Muscle of leg (tissue), 3 donors: ENCODE measurements at regions not wholly inside any gene's neighbourhood (a gene's known extent, or its start where the extent isn't known, plus 50 kb on each side); places are given as distances from the start of the nearest gene placed in this dataset.

Experiments
- DNase-seq: peaks from one replicate; pipeline ENCODE4 v3.0.0; 2013
- H3K27ac ChIP-seq: one replicate; pipeline ENCODE4 v1.5.1; 2013; ENCODE audit warnings: mild to moderate bottlenecking, low read length, control low read depth
- H3K27me3 ChIP-seq: one replicate; pipeline ENCODE4 v1.6.1; 2013; ENCODE audit warnings: low read length; ENCODE audit not compliant: control insufficient read depth, insufficient read depth
- H3K36me3 ChIP-seq: one replicate; pipeline ENCODE4 v1.6.1; 2013; ENCODE audit warnings: low read length; ENCODE audit not compliant: control insufficient read depth, insufficient read depth
- H3K4me1 ChIP-seq: one replicate; pipeline ENCODE4 v1.6.1; 2013; ENCODE audit warnings: low read length; ENCODE audit not compliant: control insufficient read depth, insufficient read depth
- H3K4me3 ChIP-seq: one replicate; pipeline ENCODE4 v1.5.1; 2013; ENCODE audit warnings: low read length, control low read depth
- H3K9me3 ChIP-seq: replicated peaks from 2 replicates; pipeline ENCODE4 v1.6.1; 2013; ENCODE audit warnings: low read depth, low read length; ENCODE audit not compliant: control insufficient read depth
- WGBS: methylation state at CpG from one replicate; pipeline ENCODE4 v1.1.5; 2013; ENCODE audit warnings: missing lambda C conversion rate; ENCODE audit not compliant: insufficient coverage; 5-methylcytosine and 5-hydroxymethylcytosine counted together

GRCh38 chr3:168878655-168879054 is 782.9 kb upstream of the GOLIM4 start:
- H3K4me1 ChIP-seq: no peaks in the 10 kb centered on the region
- H3K9me3 ChIP-seq: no peaks in the 10 kb centered on the region
- DNase-seq: no peak
- H3K27ac ChIP-seq: no peak overlapping the region
- WGBS: no CpG with 5 or more reads among the region's 1 CpG
- no peaks in the 10 kb centered on the region for H3K36me3 ChIP-seq
- no peaks in the 10 kb centered on the region for H3K27me3 ChIP-seq
- no peak overlapping the region for H3K4me3 ChIP-seq

GRCh38 chr3:168877899-168878298 is 782.2 kb upstream of the GOLIM4 start:
- WGBS: no CpG with 5 or more reads among the region's 1 CpG
- Histone ChIP-seq H3K9me3 (no peaks in the 10 kb centered on the region), H3K4me1 (no peaks in the 10 kb centered on the region), H3K36me3 (no peaks in the 10 kb centered on the region), H3K27me3 (no peaks in the 10 kb centered on the region), H3K4me3 (no peak overlapping the region), H3K27ac (no peak overlapping the region)
- no peak for DNase-seq

DNA sequence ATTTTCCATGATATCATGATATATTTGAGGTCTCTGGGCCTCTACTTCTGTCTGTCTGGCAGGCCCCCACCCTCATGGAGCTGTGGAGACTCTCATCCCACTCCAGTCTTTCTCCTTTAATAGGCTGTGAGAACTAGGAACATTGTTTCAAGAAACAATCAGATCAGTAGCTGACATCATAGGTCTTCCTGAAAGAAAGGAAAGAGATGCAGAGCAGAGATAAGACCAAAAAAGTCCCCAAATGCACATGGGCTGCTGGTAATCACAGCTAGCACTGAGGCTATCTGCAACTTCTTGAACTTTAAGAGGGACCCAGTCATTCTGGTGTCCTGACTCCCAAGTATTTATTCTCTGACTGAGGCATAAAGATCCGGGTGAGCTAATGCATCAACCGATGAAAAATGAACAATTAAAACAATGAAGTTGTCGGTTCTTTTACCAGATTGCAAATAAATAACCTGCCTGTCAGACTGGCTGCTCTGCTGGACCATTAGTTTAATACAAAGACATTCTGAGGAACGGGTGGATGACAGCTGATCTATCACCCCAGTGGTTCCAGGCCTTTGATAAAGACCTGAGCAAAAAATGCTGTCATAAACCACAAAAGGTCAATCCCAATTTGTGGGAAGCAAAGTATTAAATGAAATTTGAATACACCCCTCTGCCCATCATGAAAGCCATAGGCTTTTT is 780.8 kb upstream of the GOLIM4 start:
- no peaks in the 10 kb centered on the region for H3K36me3 ChIP-seq
- no peaks in the 10 kb centered on the region for H3K27me3 ChIP-seq
- DNase-seq: peak; percentile 18
- no peak overlapping the region for H3K4me3 ChIP-seq
- H3K4me1 ChIP-seq: no peaks in the 10 kb centered on the region
- 82% methylated on average over 3 of the region's 4 CpGs for WGBS
- H3K9me3 ChIP-seq: no peaks in the 10 kb centered on the region
- peak overlapping the region; percentile 25 for H3K27ac ChIP-seq

- Histone ChIP-seq H3K27me3 (no peaks in the 10 kb centered on the region), H3K9me3 (no peaks in the 10 kb centered on the region), H3K4me1 (no peaks in the 10 kb centered on the region), H3K36me3 (no peaks in the 10 kb centered on the region), H3K4me3 (no peak overlapping the region), H3K27ac (no peak overlapping the region)
- no CpG with 5 or more reads among the region's 3 CpGs for WGBS
- DNase-seq: no peak
These were observed 777.1 kb upstream of the GOLIM4 start for GRCh38 chr3:168872826-168873225.

- H3K27me3 ChIP-seq: no peaks in the 10 kb centered on the region
- H3K27ac ChIP-seq: no peak overlapping the region
- WGBS: no CpG with 5 or more reads among the region's 2 CpGs
- H3K4me3 ChIP-seq: no peak overlapping the region
- no peak for DNase-seq
- H3K36me3 ChIP-seq: no peaks in the 10 kb centered on the region
- no peaks in the 10 kb centered on the region for H3K9me3 ChIP-seq
- no peaks in the 10 kb centered on the region for H3K4me1 ChIP-seq
These were observed 775.2 kb upstream of the GOLIM4 start for GRCh38 chr3:168870892-168871291.

GRCh38 chr3:168865022-168865551 is 769.4 kb upstream of the GOLIM4 start:
- peak; percentile 49 for DNase-seq
- Histone ChIP-seq H3K4me1 (no peaks in the 10 kb centered on the region), H3K4me3 (no peak overlapping the region), H3K9me3 (no peaks in the 10 kb centered on the region), H3K27me3 (no peaks in the 10 kb centered on the region), H3K36me3 (no peaks in the 10 kb centered on the region), H3K27ac (no peak overlapping the region)
- no CpG with 5 or more reads among the region's 1 CpG for WGBS

- Histone ChIP-seq H3K36me3 (no peaks in the 10 kb centered on the region), H3K27ac (no peak overlapping the region), H3K4me1 (no peaks in the 10 kb centered on the region), H3K27me3 (no peaks in the 10 kb centered on the region), H3K9me3 (no peaks in the 10 kb centered on the region), H3K4me3 (no peak overlapping the region)
- 42% methylated on average over 3 of the region's 14 CpGs for WGBS
- DNase-seq: no peak
These were observed 768.6 kb upstream of the GOLIM4 start for GRCh38 chr3:168864107-168865021.

- H3K4me3 ChIP-seq: no peak overlapping the region
- no peaks in the 10 kb centered on the region for H3K36me3 ChIP-seq
- DNase-seq: no peak
- H3K27me3 ChIP-seq: no peaks in the 10 kb centered on the region
- H3K9me3 ChIP-seq: no peaks in the 10 kb centered on the region
- WGBS: no CpG with 5 or more reads among the region's 2 CpGs
- no peaks in the 10 kb centered on the region for H3K4me1 ChIP-seq
- no peak overlapping the region for H3K27ac ChIP-seq
These were observed 767.8 kb upstream of the GOLIM4 start for GRCh38 chr3:168863561-168863960.

DNA sequence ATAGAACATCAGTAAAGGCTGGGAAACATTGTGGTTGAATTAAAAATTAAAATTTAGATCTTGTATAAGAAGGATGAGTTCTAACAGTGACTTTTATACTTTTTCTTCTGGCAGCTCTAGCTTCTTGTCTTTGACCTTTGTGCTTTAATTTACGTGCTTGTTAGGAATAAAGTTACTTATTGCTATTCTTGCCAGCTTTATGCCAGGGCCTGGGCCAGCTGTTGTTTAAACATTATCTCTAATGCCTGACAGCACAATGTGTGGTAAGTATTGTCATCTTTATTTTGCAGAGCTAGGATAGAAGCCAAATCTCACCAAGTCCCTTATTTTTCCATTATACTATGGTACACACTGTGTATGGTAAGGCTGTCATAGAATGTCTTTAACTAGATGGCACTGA is 766.7 kb upstream of the GOLIM4 start:
- H3K4me3 ChIP-seq: no peak overlapping the region
- no CpG with 5 or more reads among the region's 1 CpG for WGBS
- no peaks in the 10 kb centered on the region for H3K36me3 ChIP-seq

DNA sequence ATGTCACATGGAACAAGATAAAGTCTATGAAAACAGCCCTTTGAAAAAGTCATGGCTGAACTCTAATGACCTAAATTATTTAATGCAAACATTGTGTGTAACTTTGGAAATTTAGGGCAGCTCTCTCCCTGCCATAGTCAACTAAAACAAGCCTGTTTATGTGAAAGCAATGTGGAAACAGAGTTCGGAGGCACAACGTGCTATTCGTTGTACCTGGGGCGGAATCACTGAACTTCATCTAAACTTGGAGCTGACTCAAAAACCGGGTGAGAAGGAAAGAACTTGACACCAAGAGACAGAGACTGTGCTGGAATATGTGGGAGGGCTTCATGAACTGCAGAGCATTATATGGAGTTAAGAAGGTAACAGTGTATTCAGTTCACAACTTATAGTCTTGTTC is 764.9 kb upstream of the GOLIM4 start:
- Histone ChIP-seq H3K27ac (no peak overlapping the region), H3K36me3 (no peaks in the 10 kb centered on the region), H3K27me3 (no peaks in the 10 kb centered on the region), H3K4me3 (no peak overlapping the region), H3K9me3 (peaks cover 4% of the 10 kb centered on the region), H3K4me1 (no peaks in the 10 kb centered on the region)
- 82% methylated on average over 4 of the region's 5 CpGs for WGBS
- DNase-seq: no peak

More for the DNA sequence above, 766.7 kb upstream of the GOLIM4 start:
- H3K27me3 ChIP-seq: no peaks in the 10 kb centered on the region
- no peaks in the 10 kb centered on the region for H3K9me3 ChIP-seq
- no peaks in the 10 kb centered on the region for H3K4me1 ChIP-seq
- DNase-seq: no peak
- H3K27ac ChIP-seq: no peak overlapping the region
